SK-N-SH treated with all-trans-retinoic acid at 6 μM for 48 hours (cell line): ENCODE measurements at regions not wholly inside any gene's neighbourhood (a gene's known extent, or its start where the extent isn't known, plus 50 kb on each side); places are given as distances from the start of the nearest gene placed in this dataset.

Source experiments
- CSDC2 ChIP-seq: fragments of 250-450 bp; sonication (Bioruptor Pico); IDR thresholded peaks from 2 replicates; pipeline ENCODE4 v1.5.0; 2020; ENCODE audit warnings: mild to moderate bottlenecking, moderate library complexity
- ESRRG ChIP-seq: fragments of 250-450 bp; sonication (Bioruptor Pico); IDR thresholded peaks from 2 replicates; pipeline ENCODE4 v1.6.1; 2021; ENCODE audit warnings: mild to moderate bottlenecking
- OSR1 ChIP-seq: fragments of 250-450 bp; sonication (Bioruptor Pico); IDR thresholded peaks from 2 replicates; pipeline ENCODE4 v1.8.0; 2022; ENCODE audit warnings: moderate library complexity, mild to moderate bottlenecking, inconsistent platforms
- PPARA ChIP-seq: fragments of 250-450 bp; sonication (Bioruptor Pico); IDR thresholded peaks from 2 replicates; pipeline ENCODE4 v1.5.0; 2020; ENCODE audit warnings: mild to moderate bottlenecking, borderline replicate concordance
- ZFP3 ChIP-seq: fragments of 250-450 bp; sonication (Bioruptor Pico); IDR thresholded peaks from 2 replicates; pipeline ENCODE4 v1.5.0; 2020; ENCODE audit warnings: mild to moderate bottlenecking, moderate library complexity
- ZNF565 ChIP-seq: fragments of 450-650 bp; formaldehyde crosslinking; conservative IDR thresholded peaks from 2 replicates; pipeline ENCODE4 v1.5.0; 2020; ENCODE audit warnings: low read depth, mild to moderate bottlenecking, moderate library complexity
- TF ChIP-seq, protein P1 (sequence below): fragments of 250-450 bp; sonication (Bioruptor Pico); IDR thresholded peaks from 2 replicates; pipeline ENCODE4 v1.5.1; 2021; ENCODE audit warnings: mild to moderate bottlenecking, moderate library complexity

DNA sequence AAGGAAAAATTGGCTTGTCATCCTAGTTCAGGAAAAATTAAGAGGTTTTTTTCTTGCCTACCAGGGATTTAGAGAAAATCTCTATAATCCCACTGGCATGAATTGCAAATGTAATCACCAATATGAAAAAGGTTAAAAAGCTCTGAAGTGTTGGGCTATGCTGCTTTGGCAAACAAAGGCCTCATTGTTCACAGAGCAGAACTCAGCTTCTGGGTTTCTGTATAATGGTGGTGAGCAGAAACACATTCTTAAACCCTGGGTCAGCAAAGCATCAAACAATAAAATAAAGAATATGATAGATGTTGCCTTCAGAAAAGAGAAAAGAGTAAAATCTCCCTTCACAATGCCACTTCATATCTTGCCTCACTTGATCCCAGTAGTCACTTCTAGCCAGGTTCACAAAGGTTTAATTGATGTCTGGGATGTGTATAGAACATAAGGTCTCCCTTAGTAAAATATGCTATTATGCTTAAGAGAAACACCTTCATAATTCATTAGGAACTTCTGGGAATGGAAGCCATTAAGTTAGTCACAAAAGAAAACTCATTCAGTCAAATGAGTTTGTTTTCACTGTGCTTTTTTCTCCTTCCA is 1255.5 kb upstream of the PHF14 start:
- no peak for TF ChIP-seq CSDC2 (CRISPR knock-in tag)
- no peak for TF ChIP-seq ESRRG (CRISPR knock-in tag)
- no peak for TF ChIP-seq ZNF565 (CRISPR knock-in tag)
- TF ChIP-seq ZFP3 = no peak
- no peak for TF ChIP-seq PPARA (CRISPR knock-in tag)
- no peak for TF ChIP-seq OSR1 (CRISPR knock-in tag)
- TF ChIP-seq, protein P1, sequence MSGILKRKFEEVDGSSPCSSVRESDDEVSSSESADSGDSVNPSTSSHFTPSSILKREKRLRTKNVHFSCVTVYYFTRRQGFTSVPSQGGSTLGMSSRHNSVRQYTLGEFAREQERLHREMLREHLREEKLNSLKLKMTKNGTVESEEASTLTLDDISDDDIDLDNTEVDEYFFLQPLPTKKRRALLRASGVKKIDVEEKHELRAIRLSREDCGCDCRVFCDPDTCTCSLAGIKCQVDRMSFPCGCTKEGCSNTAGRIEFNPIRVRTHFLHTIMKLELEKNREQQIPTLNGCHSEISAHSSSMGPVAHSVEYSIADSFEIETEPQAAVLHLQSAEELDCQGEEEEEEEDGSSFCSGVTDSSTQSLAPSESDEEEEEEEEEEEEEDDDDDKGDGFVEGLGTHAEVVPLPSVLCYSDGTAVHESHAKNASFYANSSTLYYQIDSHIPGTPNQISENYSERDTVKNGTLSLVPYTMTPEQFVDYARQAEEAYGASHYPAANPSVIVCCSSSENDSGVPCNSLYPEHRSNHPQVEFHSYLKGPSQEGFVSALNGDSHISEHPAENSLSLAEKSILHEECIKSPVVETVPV = no peak
